Natural killer cell (primary cell): ENCODE measurements at regions not wholly inside any gene's neighbourhood (a gene's known extent, or its start where the extent isn't known, plus 50 kb on each side); places are given as distances from the start of the nearest gene placed in this dataset.

Source experiments
- ATAC-seq, 3 donors: fragments of 150-1000 bp in 2 of 3; fragments of 200-7000 bp in 1 of 3; cut with Tn5 transposase; 1 replicate in 1 of 3; 2 replicates in 2 of 3; pipeline ENCODE4 v1.10.0; 2021; ENCODE audit warnings: mild to moderate bottlenecking in 2 of 3, moderate library complexity in 2 of 3
- DNase-seq, 2 donors: peaks; one replicate each; pipeline versions ENCODE4 v3.0.0 to v3.0.0-alpha.2; 2013 to 2021; ENCODE audit warnings: mixed read lengths in 1 of 2
- H3K27ac ChIP-seq: one replicate; pipeline ENCODE4 v1.5.1; 2013; ENCODE audit warnings: mild to moderate bottlenecking, low read length
- H3K27me3 ChIP-seq: one replicate; pipeline ENCODE4 v1.6.1; 2013; ENCODE audit warnings: low read length; ENCODE audit not compliant: control insufficient read depth, insufficient read depth
- H3K36me3 ChIP-seq: one replicate; pipeline ENCODE4 v1.6.1; 2013; ENCODE audit warnings: low read length; ENCODE audit not compliant: control insufficient read depth, insufficient read depth
- H3K4me1 ChIP-seq: one replicate; pipeline ENCODE4 v1.6.1; 2013; ENCODE audit warnings: low read length; ENCODE audit not compliant: control insufficient read depth, insufficient read depth
- H3K4me3 ChIP-seq: one replicate; pipeline ENCODE4 v1.5.1; 2013; ENCODE audit warnings: low read length
- H3K9me3 ChIP-seq: one replicate; pipeline ENCODE4 v1.6.1; 2013; ENCODE audit warnings: low read length; ENCODE audit not compliant: control insufficient read depth, insufficient read depth
- H3K27ac Mint-ChIP-seq, 2 donors: one replicate each; pipeline ENCODE4 v1.8.0; 2022; ENCODE audit warnings: mild to moderate bottlenecking in 2 of 2, mixed read lengths in 2 of 2, moderate library complexity in 1 of 2
- H3K27me3 Mint-ChIP-seq, 2 donors: one replicate each; pipeline ENCODE4 v1.8.0; 2022; ENCODE audit warnings: low read depth in 2 of 2, mixed read lengths in 2 of 2
- H3K36me3 Mint-ChIP-seq: one replicate; pipeline ENCODE4 v1.8.0; 2022; ENCODE audit warnings: mixed read lengths
- H3K4me1 Mint-ChIP-seq, 2 donors: one replicate each; pipeline ENCODE4 v1.8.0; 2022; ENCODE audit warnings: mixed read lengths in 2 of 2
- H3K4me3 Mint-ChIP-seq: one replicate; pipeline ENCODE4 v1.8.0; 2022; ENCODE audit warnings: mild to moderate bottlenecking, moderate library complexity, mixed read lengths
- H3K9me3 Mint-ChIP-seq, 2 donors: one replicate each; pipeline ENCODE4 v1.8.0; 2022; ENCODE audit warnings: mixed read lengths in 2 of 2
- CTCF ChIP-seq: fragments of 200-600 bp; IDR thresholded peaks from one replicate; pipeline ENCODE4 v1.8.0; 2022; ENCODE audit warnings: antibody characterized with exemption
- WGBS: methylation state at CpG from one replicate; pipeline ENCODE4 v1.1.7; 2013; ENCODE audit warnings: missing lambda C conversion rate; ENCODE audit not compliant: insufficient coverage; 5-methylcytosine and 5-hydroxymethylcytosine counted together
- intact Hi-C: fragments of 100-400 bp; cut with micrococcal nuclease; formaldehyde crosslinking; loops from one replicate; pipeline ENCODE4 v1.14.2; 2022

DNA sequence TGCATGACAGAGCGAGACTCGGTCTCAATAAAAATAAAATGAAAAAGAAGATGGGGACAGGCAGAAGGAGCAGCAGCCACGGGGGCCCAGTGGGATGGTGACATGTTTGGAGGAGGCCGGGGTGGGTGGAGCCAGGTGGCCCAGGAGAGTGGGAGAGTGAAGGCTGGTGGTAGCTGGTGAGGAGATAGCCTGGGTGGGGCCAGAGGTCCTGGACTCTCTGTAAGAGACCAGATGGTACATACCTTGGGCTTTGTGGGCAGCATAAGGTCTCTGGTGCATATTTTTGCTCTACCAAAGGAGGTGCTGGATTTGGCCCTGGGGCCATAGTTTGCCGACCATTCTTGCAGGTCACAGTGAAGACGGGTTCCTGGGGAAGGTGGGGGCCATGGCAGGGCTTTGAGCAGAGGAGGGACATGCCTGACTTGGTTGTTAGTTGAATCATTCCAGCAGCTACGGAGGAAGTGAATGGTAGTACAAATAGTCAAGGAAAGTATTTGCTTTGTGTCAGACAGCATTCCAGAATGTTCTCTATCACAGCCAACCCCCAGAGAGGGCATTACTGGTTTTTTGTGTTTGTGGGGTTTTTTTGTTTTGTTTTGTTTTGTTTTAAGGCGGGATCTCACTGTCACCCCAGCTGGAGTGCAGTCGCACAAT lies 69.1 kb downstream of the ARHGEF18 start:
- peak overlapping the region in 1 of 2 donors; percentile 61 for H3K27ac Mint-ChIP-seq
- no peaks in the 10 kb centered on the region for H3K9me3 Mint-ChIP-seq
- H3K27me3 Mint-ChIP-seq = no peaks in the 10 kb centered on the region
- H3K4me3 Mint-ChIP-seq = no peak overlapping the region
- no peak for TF ChIP-seq CTCF
- Histone ChIP-seq H3K4me3 (no peak overlapping the region), H3K4me1 (no peaks in the 10 kb centered on the region), H3K36me3 (peaks cover 23% of the 10 kb centered on the region), H3K27ac (no peak overlapping the region), H3K27me3 (no peaks in the 10 kb centered on the region), H3K9me3 (no peaks in the 10 kb centered on the region)
- ATAC-seq = no peak
- H3K4me1 Mint-ChIP-seq = peaks cover 33 to 63% of the 10 kb centered on the region in 2 donors
- no peak for DNase-seq
- intact Hi-C loops = no loop called here
- WGBS = 93% methylated on average over 9 of the region's 9 CpGs
- peaks cover 10% of the 10 kb centered on the region for H3K36me3 Mint-ChIP-seq

- intact Hi-C loops = no loop called here
- Mint-ChIP-seq H3K4me3 (no peak overlapping the region), H3K4me1 (peaks cover 33 to 59% of the 10 kb centered on the region in 2 donors), H3K27me3 (no peaks in the 10 kb centered on the region), H3K9me3 (no peaks in the 10 kb centered on the region), H3K27ac (no peak overlapping the region), H3K36me3 (peaks cover 10% of the 10 kb centered on the region)
- Histone ChIP-seq H3K27me3 (no peaks in the 10 kb centered on the region), H3K4me1 (no peaks in the 10 kb centered on the region), H3K36me3 (peaks cover 28% of the 10 kb centered on the region), H3K27ac (no peak overlapping the region), H3K9me3 (no peaks in the 10 kb centered on the region), H3K4me3 (no peak overlapping the region)
- no peak for TF ChIP-seq CTCF
- ATAC-seq (no peak), DNase-seq (no peak)
- WGBS = 91% methylated on average over 9 of the region's 9 CpGs
These were observed 69.9 kb downstream of the ARHGEF18 start for GRCh38 chr19:7418596-7418995.

DNA sequence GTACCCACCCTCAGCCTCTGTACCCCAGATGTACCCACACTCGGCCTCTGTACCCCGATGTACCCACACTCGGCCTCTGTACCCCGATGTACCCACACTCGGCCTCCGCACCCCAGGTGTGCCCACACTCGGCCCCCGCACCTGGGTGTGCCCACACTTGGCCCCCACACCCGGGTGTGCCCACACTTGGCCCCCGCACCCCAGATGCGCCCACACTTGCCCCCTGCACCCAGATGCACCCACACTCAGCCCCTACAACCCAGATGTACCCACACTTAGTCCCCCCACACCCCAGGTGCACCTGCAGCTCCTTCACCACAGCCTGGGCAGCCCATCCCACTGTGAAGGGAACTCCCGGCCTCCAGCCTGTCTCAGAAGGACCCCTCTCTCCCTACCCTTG lies 69.7 kb downstream of the PEX11G start:
- no peak for DNase-seq
- ATAC-seq = no peak
- no peak for TF ChIP-seq CTCF
- Histone ChIP-seq H3K4me3 (no peak overlapping the region), H3K36me3 (peaks cover 28% of the 10 kb centered on the region), H3K27me3 (no peaks in the 10 kb centered on the region), H3K4me1 (no peaks in the 10 kb centered on the region), H3K9me3 (no peaks in the 10 kb centered on the region), H3K27ac (no peak overlapping the region)
- intact Hi-C loops = no loop called here
- H3K4me3 Mint-ChIP-seq = no peak overlapping the region
- H3K27ac Mint-ChIP-seq = no peak overlapping the region
- H3K36me3 Mint-ChIP-seq = peaks cover 10% of the 10 kb centered on the region
- no peaks in the 10 kb centered on the region for H3K9me3 Mint-ChIP-seq
- peaks cover 33 to 55% of the 10 kb centered on the region in 2 donors for H3K4me1 Mint-ChIP-seq
- WGBS = 94% methylated on average over 12 of the region's 12 CpGs
- H3K27me3 Mint-ChIP-seq = no peaks in the 10 kb centered on the region
